ENCODE measurements at regions not wholly inside any gene's neighbourhood (a gene's known extent, or its start where the extent isn't known, plus 50 kb on each side); places are given as distances from the start of the nearest gene placed in this dataset.

DNA sequence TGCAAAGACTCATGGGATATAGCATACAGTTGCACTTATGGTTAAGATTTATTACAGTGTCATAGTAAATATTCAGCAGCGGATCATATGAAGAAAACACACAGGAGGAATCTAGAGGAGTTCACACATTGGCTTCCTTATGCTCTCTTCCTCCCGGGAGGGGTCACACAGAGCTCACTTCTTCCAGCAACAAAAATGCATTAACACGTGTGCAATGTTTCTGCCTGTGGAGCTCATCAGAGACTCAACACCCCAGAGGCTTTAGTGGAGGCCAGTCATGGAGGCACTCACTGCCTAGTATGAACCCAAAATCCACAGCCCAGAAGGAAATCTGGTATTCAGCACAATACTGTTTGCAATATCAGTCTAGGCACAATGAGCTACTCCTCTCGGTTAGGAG, 202.8 kb upstream of the PRSS1 start:
- no peak for TF ChIP-seq POLR2AphosphoS5 (IDR thresholded peaks at IDR 0.05)
- TF ChIP-seq, protein P1, sequence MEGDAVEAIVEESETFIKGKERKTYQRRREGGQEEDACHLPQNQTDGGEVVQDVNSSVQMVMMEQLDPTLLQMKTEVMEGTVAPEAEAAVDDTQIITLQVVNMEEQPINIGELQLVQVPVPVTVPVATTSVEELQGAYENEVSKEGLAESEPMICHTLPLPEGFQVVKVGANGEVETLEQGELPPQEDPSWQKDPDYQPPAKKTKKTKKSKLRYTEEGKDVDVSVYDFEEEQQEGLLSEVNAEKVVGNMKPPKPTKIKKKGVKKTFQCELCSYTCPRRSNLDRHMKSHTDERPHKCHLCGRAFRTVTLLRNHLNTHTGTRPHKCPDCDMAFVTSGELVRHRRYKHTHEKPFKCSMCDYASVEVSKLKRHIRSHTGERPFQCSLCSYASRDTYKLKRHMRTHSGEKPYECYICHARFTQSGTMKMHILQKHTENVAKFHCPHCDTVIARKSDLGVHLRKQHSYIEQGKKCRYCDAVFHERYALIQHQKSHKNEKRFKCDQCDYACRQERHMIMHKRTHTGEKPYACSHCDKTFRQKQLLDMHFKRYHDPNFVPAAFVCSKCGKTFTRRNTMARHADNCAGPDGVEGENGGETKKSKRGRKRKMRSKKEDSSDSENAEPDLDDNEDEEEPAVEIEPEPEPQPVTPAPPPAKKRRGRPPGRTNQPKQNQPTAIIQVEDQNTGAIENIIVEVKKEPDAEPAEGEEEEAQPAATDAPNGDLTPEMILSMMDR (IDR thresholded peaks at IDR 0.05) = no peak
- TF ChIP-seq POLR2A (IDR thresholded peaks at IDR 0.05) = no peak

Data from upper lobe of left lung (tissue), 4 donors.